NB4 (cell line): ENCODE measurements at regions not wholly inside any gene's neighbourhood (a gene's known extent, or its start where the extent isn't known, plus 50 kb on each side); places are given as distances from the start of the nearest gene placed in this dataset.

ENCODE experiments used
- DNase-seq: peaks from one replicate; pipeline ENCODE4 v3.0.0; 2010; ENCODE audit warnings: low read depth
- H3K4me3 ChIP-seq: one replicate; pipeline ENCODE4 v1.5.1; 2011; ENCODE audit warnings: mild to moderate bottlenecking, low read depth, low read length, moderate library complexity
- MAX ChIP-seq: IDR thresholded peaks from 2 replicates; pipeline ENCODE4 v1.6.1; 2011; ENCODE audit warnings: low read depth, low read length
- MYC ChIP-seq: IDR thresholded peaks from 2 replicates; pipeline ENCODE4 v1.6.1; 2011; ENCODE audit warnings: low read depth, low read length
- POLR2A ChIP-seq: IDR thresholded peaks from 2 replicates; pipeline ENCODE4 v1.6.1; 2011; ENCODE audit warnings: mild to moderate bottlenecking; ENCODE audit not compliant: insufficient read length; ENCODE audit errors: extremely low read depth
- TF ChIP-seq, protein P1 (sequence below): IDR thresholded peaks from one replicate; pipeline ENCODE4 v1.5.1; 2012; ENCODE audit warnings: low read depth, low read length

- no peak for DNase-seq
- H3K4me3 ChIP-seq: no peak overlapping the region
- TF ChIP-seq MYC: no peak
- TF ChIP-seq POLR2A: no peak
- TF ChIP-seq, protein P1, sequence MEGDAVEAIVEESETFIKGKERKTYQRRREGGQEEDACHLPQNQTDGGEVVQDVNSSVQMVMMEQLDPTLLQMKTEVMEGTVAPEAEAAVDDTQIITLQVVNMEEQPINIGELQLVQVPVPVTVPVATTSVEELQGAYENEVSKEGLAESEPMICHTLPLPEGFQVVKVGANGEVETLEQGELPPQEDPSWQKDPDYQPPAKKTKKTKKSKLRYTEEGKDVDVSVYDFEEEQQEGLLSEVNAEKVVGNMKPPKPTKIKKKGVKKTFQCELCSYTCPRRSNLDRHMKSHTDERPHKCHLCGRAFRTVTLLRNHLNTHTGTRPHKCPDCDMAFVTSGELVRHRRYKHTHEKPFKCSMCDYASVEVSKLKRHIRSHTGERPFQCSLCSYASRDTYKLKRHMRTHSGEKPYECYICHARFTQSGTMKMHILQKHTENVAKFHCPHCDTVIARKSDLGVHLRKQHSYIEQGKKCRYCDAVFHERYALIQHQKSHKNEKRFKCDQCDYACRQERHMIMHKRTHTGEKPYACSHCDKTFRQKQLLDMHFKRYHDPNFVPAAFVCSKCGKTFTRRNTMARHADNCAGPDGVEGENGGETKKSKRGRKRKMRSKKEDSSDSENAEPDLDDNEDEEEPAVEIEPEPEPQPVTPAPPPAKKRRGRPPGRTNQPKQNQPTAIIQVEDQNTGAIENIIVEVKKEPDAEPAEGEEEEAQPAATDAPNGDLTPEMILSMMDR: no peak
- TF ChIP-seq MAX: no peak
These were observed 443.8 kb downstream of the GPAM start for GRCh38 chr10:111739874-111740139.

DNA sequence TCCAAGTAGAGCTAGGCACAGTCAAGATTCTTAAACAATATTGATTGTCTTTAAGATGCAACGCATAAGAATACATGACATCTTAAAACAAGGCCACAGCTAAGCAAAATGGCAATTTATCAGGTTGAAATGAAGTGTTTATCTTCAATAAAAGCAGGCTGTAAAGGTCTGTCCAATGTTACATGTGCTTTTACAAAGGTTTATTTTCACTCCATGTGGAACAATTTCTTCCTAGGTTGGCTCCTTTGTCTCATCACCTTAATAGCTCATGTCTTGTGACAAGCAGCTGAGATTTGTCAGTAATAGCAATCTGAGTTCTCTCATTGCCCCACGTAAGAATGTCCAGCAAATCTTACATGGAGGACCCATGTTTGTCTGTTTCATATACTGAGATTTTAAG is 437.6 kb downstream of the GPAM start:
- TF ChIP-seq MAX (no peak), POLR2A (no peak), MYC (no peak)
- TF ChIP-seq, protein P1: no peak
- no peak for DNase-seq
- no peak overlapping the region for H3K4me3 ChIP-seq

GRCh38 chr10:111747751-111748150 is 435.8 kb downstream of the GPAM start:
- H3K4me3 ChIP-seq: no peak overlapping the region
- DNase-seq: no peak
- no peak for TF ChIP-seq MYC
- no peak for TF ChIP-seq MAX
- no peak for TF ChIP-seq POLR2A
- TF ChIP-seq, protein P1: no peak

DNA sequence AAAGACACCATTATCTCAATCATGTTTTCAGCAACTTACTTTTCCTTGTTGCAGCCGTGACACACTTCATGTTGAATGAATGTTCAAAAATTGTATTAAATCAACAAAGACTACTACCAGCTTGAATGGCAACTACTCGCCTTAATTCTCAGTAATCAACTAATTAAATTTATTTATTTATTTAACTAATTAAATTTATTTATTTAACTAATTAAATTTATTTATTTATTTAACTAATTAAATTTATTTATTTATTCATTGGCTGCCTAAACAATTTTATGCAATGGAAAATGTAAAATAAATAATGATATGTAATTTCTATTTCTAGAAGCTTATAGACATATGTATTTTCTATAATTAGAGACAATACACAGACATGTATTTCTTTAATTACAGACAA is 435.4 kb downstream of the GPAM start:
- H3K4me3 ChIP-seq: no peak overlapping the region
- no peak for TF ChIP-seq MYC
- no peak for TF ChIP-seq POLR2A
- TF ChIP-seq, protein P1: no peak
- TF ChIP-seq MAX: no peak
- no peak for DNase-seq

DNA sequence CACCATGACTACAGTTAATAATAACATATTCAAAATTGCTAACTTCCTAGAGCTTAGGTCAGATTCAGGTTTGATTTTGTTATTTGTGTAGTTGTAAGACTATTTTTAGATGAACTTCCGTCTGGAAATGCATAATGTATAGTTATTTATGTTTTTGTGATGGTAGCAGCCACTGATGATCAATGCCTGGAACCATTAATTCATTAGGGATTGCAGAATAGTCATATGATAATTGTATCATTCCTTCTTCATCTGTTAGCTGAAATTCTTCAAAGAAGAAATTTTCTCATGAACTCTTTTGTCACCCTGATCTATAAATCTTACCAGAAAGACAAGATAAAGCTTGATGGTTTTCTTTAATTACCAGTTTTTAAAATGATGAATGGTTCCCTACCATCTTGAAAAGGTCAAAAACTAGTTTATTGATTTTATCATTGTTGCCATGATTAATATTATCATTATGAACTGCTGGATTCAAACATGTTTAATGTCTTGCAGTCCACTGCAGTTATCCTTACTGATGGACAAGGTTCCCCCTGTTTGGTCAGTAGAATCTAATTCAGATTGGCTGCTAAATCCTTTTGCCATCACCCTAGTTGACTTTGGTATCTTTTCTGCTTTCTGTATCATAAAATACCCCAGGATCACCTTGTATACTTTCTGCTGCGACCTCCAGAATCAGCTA is 433.3 kb downstream of the GPAM start:
- no peak for DNase-seq
- no peak overlapping the region for H3K4me3 ChIP-seq
- TF ChIP-seq MYC (no peak), MAX (no peak)
- TF ChIP-seq, protein P1: no peak
